ENCODE measurements at regions not wholly inside any gene's neighbourhood (a gene's known extent, or its start where the extent isn't known, plus 50 kb on each side); places are given as distances from the start of the nearest gene placed in this dataset.
"Not testable (repeated sequence)": the region's sequence is repeated elsewhere in the genome, so short reads cannot be mapped to it uniquely, and the experiment has no call there.

DNA sequence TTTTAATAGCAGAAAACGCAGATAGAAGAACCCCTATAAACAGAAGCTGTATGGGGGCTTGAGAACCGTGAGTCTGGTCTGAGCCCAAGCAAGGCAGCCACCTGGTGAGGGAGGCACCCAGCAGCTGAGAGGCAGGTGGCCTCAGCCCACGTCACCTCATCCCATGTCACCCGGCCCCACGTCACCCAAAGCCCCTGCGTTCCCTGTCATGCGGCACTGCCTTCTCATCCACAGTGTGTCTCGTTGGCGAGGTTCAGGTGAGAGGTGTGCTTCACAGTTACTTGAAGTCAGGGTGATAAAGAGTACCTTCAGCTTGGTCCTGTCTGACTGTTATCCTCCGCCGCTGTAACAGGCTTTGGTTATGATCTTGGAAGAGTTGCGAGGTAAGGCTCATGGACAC, 80.6 kb upstream of the IRX4 start:
- DNase-seq: no peak

GRCh38 chr5:1962619-1963355, 80.1 kb upstream of the IRX4 start:
- no peak for DNase-seq

GRCh38 chr5:1961952-1962595, 79.3 kb upstream of the IRX4 start:
- DNase-seq: no peak

- no peak for DNase-seq
These were observed 78.7 kb upstream of the IRX4 start for GRCh38 chr5:1961304-1961946.

- DNase-seq: no peak
These were observed 78.0 kb upstream of the IRX4 start for GRCh38 chr5:1960595-1961303.

DNA sequence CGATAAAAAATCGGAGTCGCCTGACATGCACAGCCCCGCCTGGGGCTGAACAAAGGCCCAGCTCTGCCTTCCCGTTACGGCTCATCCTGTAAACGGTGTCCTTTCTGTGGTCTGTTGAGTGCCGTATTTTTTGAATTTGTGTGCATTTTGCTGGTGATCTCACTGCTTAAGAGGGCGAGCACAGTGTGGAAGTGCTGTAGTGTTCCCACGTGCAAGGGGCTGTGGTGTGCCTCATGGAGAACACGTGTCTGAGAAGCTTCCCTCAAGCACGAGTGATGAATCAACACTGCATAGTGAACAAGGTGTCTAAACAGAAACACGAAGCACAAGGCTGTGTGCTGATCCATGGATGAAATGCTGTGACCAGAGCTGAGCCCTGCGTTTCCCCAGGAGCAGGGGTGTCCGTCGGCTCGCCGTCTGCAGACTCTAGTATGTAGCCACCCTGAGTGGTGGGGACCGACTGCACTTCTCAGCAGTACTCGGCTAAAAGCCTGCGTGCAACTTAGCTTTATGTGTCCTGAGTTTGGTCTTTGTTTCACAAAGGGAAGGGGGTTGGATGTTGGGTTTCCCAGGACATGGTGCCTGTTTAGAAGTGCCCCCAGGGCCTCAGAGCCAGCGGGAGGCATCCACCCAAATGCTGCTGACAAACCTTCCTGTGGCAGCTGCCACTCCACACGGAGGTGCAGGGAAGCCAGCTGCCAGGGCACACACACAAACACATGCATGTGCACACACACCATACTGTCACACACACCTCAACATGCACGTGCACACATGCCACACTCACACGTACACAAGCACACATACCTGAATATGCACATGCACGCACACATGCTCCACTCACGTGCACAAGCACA, 77.2 kb upstream of the IRX4 start:
- no peak for DNase-seq

DNA sequence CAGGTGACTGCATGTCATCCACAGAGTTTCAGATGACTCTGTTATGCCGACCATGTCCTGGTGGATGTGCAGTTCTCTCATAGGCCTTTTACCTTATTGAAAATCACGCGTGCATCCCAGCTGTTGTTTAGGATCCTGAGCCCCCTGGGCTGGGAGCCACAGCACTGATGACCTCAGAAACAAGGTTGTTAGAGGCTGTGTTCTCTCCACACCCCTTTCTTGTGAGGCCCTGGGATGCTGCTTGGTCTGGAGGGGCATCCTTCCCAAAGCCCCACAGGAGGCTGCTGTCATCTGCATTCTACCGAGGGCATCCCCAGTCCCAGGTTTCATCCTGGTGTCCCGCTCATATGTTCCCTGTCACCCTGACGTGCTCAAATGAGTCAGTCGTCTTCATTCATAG, 76.5 kb upstream of the IRX4 start:
- no peak for DNase-seq

DNA sequence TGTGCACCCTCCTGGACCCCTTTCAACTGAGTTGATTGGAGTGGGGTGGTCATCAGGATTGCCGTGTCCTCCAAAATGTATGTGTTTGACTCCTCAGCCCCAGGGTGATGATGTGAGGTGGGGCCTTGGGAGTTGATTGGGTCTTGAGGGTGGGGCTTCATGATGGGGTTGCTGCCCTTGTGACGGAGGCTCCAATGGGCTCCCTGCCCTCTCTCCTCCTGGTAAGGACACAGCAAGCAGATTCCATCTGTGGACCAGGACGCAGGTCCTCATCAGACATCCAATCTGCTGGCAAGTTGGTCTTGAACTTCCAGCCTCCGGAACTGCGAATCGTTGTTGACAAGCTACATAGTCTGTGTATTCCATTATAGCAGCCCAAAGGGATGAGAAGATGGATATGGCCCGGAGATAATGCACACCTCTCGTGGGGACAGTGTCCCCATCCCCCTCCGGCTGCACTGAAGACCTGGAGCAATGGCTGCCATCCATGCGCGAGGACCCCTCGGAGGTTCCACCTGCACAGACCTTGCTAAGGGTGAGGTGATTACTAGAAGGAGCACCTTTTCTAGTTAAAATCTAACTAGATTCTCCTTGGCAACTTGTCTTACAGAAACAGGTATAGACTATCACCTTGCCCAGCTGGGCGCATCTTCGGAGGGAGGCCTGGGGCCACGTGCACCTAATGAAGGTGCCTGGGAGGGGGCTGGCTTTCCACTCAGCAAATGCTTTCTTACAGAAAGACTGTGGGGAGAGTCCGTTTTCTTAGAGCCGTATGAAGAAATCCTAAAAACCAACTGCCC, 75.7 kb upstream of the IRX4 start:
- DNase-seq: no peak

DNA sequence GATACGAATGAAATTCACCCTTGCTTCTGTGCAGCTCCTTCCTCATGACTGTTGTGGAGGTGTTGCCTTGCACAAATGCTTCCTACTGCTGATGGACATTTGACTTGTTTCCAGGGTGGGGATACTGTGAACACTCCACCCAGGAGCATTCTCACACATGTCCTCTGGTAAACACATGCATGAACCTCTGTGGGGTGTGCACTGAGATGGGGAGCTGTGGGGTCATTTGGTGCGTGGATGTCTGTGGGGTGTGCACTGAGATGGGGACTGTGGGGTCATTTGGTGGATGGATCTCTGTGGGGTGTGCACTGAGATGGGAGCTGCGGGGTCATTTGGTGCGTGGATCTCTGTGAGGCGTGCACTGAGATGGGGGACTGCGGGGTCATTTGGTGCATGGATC, 72.9 kb upstream of the IRX4 start:
- no peak for DNase-seq

GRCh38 chr5:1953710-1954109, 71.0 kb upstream of the IRX4 start:
- DNase-seq: not testable (repeated sequence)

- no peak for DNase-seq
These were observed 69.8 kb upstream of the IRX4 start for GRCh38 chr5:1952444-1953099.

DNA sequence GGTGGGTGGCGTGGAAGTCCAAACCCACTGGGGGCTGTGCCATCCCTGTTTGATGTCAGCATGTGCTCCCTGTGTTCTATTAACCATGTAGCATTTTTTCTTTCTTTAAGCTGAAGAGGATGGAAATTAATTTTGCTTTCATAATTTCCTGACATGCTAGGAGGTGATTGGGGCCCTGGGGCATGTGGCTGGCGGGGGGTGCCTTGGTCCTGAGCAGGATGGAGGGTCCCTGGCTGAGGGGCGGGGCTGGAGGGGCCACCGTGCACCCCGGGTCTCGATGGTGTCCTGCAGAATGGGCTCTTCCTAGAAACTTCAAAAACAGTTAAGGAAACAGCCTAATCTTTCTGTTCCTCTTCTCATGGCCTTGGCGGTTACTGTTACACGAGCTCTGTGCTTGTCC, 69.3 kb upstream of the IRX4 start:
- no peak for DNase-seq

- no peak for DNase-seq
These were observed 68.6 kb upstream of the IRX4 start for GRCh38 chr5:1951165-1951816.

DNA sequence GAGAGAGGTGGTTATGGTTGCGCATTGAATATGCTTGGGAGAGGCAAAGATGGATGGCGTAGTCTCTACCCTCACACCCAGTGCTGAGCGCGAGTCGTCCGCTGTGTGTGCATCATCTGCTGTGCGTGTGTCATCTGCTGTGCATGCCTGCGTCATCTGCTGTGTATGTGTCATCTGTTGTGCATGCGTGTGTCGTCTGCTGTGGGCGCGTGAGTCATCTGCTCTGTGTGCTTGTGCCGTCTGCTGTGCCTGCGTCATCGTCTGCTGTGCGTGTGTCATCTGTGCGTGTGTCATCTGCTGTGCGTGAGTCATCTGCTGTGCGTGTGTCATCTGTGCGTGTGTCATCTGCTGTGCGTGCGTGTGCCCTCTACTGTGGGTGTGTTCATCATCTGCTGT, 68.0 kb upstream of the IRX4 start:
- no peak for DNase-seq

DNA sequence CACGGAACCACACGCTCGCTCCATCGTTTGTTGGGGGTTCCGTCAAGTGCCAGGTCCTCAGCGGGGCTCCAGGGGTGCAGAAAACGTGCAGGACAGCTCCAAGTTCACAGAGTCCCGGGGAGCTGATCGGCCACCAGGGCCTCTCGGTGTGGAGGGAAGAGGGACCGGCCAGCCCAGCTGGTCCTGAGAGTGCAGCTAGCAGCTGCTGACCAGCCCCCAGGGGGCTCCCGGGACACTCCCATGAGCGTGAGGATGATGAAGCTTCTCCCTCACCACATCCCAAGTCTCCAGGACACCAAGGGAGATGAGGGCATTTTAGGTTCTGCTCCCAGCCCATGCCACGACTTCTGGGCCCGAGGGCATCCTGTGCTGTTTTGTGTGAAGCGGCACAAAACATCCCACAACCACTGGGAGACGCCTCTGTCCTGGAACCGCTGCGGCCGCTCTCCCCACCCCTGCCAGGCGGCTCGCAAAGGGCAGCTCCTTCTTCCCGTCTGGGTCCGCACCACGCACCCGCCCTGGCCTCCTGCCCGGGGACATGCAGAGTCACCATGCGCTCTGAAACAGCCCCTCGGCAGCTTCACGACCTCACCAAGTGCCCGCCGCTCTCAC, 67.5 kb upstream of the IRX4 start:
- DNase-seq: no peak

DNA sequence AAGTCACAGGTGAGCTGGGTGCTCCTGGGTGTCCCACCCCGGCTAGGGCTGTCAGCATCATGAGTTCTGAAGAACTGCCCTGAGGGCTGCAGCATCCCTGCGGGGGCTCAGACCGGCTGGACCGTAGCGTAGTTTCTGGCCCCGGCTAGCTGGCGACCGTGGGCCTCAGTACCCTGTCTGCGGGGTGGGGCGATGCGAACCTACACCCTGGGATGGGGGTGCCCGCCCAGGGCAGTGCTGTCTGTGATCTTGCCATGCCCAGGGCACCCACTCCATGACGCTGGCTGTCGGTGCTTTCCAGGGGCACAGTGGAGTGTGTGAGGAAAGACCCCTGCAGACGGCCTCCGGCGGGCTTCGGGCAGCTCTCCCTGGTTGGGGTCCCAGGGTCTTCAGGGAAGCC, 66.5 kb upstream of the IRX4 start:
- DNase-seq: no peak

- DNase-seq: no peak
These were observed 66.0 kb upstream of the IRX4 start for GRCh38 chr5:1948663-1949191.

- no peak for DNase-seq
These were observed 65.4 kb upstream of the IRX4 start for GRCh38 chr5:1948111-1948510.

- no peak for DNase-seq
These were observed 64.1 kb upstream of the IRX4 start for GRCh38 chr5:1946776-1947175.

Data from anterior cingulate cortex (tissue), 58 donors.